Stimulated activated CD4-positive, alpha-beta T cell treated with anti-CD3 and anti-CD28 coated beads, Interleukin-2, amount 100 ng/mL, for 24 hours (primary cell): ENCODE measurements at regions not wholly inside any gene's neighbourhood (a gene's known extent, or its start where the extent isn't known, plus 50 kb on each side); places are given as distances from the start of the nearest gene placed in this dataset.
"Not testable (repeated sequence)": the region's sequence is repeated elsewhere in the genome, so short reads cannot be mapped to it uniquely, and the experiment has no call there.

Experiments
- DNase-seq, 2 donors: peaks; one replicate each; pipeline ENCODE4 v3.0.0-alpha.2; 2020

DNA sequence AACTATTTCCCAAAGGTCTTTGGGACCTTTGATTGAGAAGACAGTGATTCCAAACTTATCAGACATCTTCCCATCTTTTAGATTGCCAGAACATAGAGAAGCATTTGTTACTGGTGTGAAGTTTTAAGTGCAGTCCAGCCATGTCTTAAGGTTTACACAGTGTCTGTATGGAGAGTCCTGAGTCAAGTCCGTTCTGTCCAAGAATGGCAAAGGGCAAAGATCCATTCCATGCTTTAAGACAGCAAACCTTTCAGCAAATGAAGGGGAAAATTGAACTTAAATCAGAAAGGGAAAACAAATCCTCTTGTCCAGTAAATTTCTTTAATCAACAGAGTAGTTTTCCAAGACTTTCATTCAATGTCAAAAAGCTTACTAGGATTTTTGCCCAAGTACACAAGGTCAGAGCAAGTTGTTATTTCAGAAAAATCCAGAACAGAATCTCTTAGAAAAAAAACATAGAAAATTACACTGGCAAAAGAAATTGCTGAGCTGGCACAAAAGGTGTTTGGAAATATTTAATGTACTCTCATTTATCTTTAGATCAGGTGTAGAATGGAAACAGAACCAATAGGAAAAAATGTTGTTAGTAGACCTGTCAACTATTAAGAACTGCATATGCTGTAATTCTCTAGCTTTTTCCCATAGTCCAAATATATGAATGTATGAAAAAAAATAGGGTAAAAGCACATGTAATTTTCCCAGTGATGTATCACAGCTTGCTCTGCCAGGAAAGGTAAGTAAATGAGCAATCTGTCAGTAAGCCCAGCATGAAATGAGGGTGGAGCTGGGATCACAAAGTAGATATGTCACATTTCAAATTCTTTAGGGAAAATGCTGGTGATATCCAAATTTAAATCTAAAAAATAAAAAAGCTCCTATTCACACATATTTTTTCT is 1099.9 kb downstream of the TUSC7 start:
- no peak for DNase-seq

DNA sequence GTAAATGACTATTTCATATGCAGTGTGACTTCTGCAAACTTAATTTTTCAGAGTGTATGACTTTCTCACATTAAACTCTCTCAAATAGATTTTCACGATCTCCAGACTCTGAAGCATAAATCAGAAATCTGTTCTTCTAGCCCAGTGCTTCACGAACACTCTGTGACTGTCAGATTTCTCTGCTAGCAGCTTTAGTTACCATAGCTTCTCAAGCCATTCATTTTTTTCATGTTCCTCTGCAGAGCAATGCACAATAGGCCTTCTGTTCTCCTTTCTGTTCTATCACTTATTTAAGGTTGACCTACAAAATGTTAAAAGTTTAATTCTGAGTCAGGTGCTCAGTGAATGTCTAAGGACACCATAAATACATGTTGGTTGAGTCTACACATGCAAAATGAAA is 1102.2 kb downstream of the TUSC7 start:
- no peak for DNase-seq

DNA sequence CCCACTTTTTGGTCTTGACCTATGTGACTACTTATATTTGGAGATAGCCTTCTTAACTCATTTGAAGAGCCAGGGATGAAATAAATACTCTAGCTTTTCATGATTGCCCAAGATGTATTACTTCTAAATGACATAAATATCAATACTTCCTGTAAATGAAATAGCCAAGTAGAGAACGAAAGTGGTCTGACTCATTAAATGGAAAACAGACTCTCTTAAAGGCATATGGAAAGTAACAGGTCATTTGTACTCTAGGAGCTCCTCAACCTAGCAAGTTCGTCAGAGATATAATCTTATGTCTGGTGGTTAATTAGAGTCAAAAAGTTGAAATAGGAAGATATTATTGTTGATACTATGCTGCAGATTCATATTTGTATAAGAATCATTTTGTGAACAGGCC is 1105.4 kb downstream of the TUSC7 start:
- no peak for DNase-seq

DNA sequence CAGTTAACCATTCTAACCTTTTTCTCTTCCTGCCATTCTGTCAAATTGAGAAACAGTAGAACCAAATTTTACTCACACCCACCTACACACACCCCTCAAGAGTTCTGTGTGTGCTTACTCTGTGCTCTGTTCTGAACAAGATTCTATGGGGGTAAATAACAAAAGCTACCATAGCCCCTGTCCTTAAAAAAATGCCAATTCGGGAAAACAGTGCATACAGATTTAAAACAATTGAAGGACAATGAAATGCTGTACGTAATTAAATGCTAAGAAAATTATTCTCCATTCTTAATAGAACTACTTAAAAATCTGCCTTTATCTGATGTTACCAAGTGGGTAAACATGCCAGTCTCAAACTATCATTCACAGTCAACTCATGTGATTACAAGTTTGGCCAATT is 1107.5 kb downstream of the TUSC7 start:
- no peak for DNase-seq

DNA sequence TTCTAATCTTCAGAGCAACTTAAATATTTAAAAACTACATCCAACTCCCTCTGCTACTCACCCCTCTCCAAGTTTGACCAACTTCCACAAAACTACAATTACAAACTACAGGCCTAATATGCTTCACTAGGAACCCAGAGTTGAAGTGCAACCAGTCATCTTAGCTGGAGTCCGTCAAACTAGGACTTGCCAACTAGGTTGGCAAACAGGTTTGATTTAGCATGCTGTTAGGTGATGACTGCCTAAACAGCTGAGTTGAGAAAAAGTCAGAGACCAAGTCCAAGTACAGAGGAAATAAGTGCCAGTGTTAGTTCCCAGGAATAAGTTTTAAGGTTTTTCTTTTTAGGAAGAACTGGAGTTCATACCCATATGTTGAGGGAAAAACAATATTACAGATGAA is 1109.0 kb downstream of the TUSC7 start:
- DNase-seq = no peak

DNA sequence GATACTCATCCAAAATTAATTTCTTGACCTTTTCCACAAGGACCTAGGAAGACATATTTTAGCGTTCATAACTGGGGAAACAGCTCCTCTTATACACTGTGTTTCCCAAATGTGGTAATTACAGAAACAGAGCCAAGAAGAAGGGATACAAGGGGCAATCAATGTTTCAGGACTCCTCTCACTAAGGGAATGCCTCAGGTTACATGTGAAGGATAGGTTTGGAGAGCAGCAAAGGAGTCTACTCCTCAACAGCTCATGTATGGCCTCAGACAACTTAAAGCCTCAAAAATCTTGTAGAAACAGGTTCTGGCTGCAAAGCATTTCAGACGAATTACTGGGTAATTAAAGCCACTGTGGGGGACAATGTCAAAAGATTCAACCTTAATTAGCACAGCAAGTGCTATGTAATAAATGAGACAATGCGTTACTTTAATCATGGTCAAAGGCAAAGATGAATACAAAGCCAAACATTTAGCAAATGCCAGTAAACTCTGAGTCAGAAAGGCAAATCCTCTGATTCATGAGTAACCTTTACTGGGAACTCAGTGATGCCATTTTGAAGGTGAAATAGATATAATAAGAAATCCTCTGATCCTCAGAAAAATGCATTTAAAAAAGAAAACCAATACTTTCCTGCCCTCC is 1111.2 kb downstream of the TUSC7 start:
- no peak for DNase-seq

DNA sequence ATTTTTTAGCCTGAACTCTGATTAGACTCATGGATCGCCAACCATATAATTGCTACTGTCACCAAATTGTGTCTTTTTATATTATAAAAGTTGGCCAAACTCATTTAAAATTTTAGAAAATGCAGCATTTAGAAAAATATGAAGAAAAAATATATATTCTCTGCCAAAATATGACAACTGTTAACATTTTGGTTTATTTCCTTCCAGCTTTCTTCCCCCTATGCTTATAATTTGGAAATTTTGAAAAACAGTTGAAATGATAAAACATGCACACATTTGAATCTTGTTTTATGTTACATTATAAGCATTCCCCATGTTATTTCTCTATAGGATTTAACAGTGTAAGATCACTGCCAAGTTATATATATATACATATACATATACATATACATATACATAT is 1112.8 kb downstream of the TUSC7 start:
- no peak for DNase-seq

DNA sequence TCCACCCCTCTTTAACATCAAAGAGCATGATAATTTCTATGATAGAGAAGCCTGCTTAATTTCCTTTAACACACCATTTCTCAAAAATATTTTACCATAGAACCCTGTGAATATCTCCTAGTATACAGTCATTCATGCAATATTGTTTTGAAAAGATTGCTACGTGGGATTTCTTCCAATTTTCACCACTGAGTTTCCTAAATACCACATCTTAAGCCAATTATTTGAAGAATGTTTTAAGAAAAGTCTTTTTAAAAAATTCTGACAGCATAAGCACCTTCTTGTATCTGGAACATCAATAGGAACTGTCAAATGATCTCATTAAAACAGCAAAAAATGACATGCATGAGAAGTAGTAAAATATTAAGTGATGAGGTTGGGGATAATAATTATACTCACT is 1126.7 kb downstream of the TUSC7 start:
- no peak for DNase-seq

DNA sequence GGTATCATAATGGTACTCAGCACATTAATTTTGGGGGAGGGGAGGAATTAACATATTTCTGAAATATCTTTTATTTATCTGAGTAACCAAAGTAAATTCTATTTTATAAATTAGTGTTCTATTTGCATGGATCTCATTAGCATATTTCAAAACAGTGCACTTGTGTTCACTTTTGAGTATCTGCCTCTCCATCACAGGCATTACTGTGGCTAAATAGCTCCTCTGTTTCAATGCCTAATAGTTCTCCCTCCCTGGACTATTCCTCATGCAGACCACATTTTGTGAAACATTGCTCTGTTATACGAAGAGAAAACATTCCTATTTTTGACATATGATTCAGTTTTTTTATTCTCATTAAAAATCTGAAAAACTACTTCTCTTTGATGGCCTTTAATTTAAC is 1127.8 kb downstream of the TUSC7 start:
- DNase-seq = no peak

DNA sequence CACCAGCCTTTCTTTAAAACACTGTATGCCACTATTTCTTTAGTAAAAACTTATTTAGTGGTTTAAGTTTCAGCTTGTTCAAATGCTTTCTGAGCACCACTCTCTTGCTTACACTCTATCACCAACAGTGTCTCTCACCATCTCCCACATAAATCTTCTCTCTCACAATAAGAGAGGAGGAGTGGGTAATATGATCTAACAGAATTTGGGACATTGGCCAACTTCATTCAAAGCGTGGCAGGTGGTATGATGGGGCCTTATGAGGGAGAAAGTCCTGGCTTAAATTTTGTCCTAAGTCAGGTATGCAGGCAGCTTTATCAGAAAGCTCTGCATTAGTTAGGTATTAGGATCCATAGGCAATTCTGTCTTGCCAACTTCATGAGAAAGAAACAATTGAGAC is 1132.5 kb downstream of the TUSC7 start:
- no peak for DNase-seq

DNA sequence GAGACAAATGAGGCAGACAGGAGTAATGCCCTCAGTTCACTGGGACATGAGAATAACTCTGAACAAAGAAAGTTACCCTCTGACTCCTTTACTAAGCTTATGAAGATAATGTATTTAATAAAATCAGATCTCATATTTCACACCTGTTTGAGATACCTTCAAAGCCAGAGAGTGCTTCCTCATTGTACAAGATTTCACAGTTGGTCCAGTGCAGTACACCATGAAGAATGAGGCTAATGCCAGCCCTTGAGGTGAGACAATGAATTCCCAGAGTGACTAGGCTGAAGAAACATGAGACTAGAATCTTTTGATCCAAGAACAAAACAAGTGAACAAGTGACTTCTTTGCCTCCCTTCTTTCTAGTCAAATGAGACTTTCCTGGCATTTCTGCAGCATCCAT is 1133.8 kb downstream of the TUSC7 start:
- no peak for DNase-seq

DNA sequence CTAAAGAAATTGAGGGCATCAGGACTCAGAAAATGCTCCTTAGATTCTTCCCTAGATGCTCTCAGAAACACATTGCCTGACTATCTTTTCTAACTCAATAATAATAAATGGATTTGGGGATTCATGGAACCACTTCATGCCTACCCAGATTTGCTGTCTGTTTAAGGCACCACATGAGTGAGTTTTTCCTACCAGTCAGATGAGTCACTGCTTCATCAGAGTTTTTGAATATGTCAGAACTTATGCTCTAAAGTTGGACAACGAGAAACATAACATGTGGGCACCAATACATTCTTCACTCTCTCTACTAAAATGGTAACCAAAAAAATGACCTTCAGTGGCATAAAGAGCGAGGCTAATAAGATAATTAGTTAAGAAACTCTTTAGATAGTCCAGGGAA is 1135.1 kb downstream of the TUSC7 start:
- DNase-seq = no peak

DNA sequence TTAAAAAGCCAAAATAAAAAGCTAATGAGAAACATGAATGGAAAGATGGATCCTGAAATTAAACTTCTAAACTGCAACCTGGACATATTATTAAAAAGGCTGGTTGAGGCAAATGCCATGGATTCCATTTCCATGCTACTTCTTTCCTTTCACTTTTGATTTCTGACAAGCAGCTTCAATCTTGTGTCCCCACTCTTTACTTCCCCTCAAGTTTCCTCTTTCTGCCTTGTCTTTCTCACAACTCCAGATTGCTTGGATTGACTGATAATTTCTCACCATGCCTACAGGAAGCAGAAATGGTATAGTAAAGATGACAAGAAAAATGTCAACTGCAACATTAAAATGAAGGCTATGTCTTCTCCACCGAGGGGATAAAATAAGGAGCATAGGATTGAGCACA is 1136.7 kb downstream of the TUSC7 start:
- DNase-seq = no peak

DNA sequence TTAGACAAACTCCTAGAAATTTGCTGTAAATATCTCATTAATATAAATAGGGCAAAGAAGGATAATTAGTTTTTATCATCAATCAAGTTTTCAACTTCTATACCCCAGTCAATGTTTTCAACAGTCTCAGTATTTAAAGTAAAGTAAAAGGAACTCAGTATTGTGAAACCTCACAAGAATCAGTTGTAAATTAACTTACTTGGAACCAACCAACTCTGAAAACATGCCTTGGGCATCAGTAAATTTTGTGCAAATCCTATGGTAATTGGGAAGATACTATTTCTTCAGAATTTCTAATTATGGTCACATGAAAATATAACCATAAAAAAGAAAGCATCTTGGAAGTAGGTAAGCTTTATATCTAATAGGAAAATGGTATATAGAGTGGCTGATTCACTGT is 1139.0 kb downstream of the TUSC7 start:
- no peak for DNase-seq

DNA sequence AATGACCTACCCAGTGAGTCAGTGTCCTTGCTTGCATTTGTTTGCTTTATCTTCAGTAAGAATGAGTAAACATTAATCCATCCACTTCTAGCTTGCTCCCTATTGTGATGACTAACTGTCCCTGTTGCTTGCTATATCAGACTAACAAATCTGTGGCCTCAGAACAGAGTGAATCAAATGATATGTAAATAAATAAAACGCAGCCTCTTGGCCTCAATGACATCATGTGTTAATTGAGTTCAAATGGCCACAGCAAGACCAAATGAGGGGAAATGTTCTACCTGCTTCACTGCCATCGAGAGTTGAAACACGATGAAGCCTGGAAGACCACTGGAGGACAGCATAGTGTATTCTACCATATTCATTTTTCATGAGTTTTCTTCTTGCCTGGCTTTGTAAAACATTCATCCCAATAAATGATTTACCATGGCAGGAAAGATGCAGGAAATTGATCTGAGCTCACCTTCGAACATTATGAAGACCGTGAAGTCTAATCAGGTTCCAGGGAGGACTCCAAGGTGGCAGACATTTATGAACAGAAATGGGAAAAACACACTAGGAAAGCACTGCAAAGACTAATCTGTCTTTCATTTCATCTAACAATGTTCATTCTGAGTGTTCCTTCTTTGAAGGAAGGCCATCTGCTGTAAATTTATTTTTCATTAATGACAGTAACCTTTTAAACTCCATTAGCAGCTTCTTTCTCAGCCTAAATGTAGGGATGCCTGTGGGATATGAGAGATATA is 1144.5 kb downstream of the TUSC7 start:
- DNase-seq = no peak

DNA sequence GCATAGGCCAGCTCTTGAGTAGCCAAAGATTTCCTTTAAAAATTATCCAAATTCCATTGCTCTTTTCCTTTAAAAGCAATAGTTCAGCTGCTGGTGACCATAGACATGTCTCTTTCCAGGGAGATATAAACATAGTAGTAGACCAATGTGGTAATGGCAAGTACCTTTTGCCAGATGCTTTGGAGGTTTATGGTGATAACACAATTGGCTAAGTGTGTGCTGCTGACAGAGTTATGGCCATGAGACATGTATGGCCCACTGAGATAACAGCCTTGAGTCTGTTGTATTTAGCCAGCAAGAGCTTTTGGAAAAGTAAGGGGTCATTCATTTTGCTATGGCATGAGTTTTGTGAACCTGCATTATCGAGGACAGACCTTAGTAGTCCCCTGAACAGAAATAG is 1146.8 kb downstream of the TUSC7 start:
- DNase-seq = no peak

DNA sequence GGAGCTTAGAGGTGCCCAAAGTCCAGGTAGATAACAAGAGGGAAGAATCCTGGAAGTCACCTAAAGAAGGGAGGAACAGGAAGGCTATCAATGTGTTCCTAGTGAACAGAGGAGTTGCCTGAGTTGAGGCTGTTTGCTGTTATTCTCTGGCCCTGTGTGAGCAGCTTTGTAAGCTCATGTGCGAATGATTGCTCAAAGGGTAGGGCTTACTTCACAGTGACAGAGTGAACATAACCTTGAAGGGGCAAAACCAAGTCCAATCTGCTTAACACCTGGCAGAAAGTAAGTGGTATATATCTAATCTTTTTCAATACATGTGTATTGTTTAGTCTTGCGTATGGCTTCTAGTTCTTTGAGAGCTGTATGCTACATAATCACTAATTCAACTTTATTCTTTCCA is 1153.6 kb downstream of the TUSC7 start:
- DNase-seq = no peak

DNA sequence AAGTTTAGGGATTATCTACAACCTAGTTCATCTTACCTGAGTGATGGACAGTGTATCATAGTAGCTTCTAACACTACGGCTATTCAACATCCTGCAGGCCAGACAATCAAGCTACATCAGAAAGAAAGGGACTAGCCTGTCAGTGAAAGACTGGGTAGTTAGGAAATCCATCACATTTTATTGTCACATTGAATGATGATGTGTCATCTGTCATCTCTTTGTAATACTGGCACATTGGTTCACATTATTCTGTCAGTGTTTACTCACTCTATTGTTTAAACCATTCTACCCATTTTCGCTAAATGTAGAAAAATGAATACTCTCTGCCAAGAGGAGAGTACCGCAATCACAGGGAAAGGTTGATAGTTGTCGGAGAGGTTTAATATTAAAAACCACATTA is 1155.8 kb downstream of the TUSC7 start:
- DNase-seq = no peak

DNA sequence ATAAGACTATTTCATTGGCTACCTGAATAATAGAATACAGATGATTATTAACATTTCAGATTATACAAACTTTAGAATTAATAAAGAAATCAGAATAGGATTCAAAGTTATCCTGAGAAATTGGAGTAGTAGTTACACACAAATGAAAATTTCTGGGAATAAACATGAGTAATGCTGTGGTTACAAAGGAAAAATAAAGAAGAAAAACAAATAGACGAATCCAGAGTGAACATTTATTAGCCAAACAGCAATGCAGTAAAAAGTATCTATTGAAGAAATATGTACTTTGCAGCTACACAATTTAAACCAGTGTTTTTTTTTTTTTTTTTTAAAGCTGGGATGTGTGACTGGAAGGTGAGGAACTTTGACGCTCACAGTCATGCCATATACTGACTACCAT is 1159.2 kb downstream of the TUSC7 start:
- DNase-seq = no peak

DNA sequence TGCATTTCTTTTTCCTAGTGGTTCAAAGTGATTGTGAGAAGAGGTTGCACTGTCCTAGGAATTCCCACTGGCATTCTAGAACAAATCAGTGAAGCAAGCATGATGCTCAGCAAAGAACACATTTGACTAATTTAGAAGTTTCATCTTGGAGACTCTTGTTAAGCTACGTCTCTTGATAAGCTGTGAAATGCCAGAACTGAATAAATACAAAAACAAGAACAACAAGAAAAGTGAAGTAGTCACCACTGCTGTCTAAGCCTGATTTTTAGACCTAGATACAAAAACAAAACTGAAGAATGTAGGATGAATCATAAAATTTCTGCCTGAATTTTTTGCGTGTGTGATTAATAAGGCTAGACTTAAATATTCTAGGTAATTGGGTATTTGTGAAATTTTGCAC is 1162.4 kb downstream of the TUSC7 start:
- DNase-seq = no peak

DNA sequence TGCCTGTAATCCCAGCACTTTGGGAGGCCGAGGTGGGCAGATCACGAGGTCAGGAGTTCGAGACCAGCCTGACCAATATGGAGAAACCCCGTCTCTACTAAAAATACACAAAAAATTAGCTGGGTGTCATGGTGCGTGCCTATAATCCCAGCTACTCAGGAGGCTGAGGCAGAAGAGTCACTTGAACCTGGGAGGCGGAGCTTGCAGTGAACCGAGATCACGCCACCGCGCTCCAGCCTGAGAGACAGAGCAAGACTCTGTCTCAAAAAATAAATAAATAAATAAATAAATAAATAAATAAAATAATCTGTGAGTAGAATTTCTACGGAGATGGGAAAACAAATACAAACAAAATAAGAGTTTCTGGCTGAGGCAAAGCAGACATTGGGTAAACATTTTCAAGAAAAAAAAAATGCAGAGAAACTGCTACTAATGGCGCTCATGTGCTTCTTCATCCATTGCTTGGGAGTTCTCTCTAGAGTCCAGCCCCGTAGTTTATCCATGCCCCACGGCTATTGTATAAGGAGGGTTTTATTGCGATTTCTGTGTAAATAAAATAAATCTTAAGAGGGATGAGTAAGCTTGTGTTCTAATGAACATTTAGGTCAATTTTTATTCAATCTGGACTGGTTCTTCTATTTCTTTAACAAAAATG is 1161.9 kb downstream of the IGSF11 start:
- DNase-seq = not testable (repeated sequence)

DNA sequence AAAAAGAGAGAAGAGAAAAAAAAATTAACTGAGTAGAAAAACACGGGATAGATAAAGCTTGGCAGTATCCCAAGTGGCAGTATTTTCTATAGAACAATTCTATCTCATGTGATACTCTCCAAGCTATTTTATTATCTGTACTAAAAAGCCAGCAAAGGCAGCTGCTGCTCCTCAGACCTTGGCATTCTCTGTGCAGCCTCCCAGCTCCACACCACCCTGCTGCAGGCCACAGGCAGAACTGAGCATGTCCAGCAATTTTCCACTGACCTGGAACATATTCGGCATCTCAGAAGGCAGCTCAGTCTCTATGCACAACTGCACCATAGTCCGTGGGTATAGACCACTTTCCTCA is 1161.4 kb downstream of the IGSF11 start:
- DNase-seq = no peak

DNA sequence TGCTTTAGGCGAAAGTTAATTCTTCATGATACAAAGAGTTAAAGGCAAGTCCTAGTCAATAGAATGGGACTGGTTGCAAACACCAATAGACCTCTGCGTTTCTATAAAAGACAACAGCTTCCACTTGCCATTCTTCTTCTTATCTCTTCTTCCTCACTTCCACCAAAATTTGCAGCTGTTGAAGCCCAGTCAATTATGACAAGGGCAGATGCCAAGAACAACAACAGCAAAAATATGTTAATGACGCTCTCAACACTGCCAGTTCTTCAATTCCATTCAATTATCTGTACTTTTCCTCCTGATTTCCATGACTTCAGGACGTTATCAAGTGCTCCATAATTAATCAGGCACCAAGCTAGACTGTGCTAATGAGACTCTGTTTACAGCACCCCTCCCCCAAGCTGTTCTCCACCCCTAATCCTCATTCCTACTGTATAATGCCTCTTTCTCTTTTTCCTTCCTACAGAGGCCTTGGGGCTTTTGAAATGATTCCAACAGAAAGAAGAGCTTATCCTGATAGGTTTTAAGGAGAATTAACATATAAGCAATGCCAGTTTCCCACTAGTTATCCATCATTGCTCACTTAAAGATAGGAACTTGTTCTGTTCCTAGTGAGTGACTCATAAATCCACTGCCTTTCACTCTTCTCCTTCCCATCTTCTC is 1160.5 kb downstream of the IGSF11 start:
- DNase-seq = no peak
